ENCODE measurements at regions not wholly inside any gene's neighbourhood (a gene's known extent, or its start where the extent isn't known, plus 50 kb on each side); places are given as distances from the start of the nearest gene placed in this dataset.
A peak's percentile ranks its signal among the peaks of the same experiment; 100 is the strongest.

- H3K79me2 ChIP-seq (ENCODE audit: insufficient read depth, low read length), result no peaks in the 10 kb centered on the region
- no peak overlapping the region for H2AFZ ChIP-seq (ENCODE audit: low read length)
- H3K27me3 ChIP-seq (ENCODE audit: insufficient read depth, low read length), result no peaks in the 10 kb centered on the region
- no peak overlapping the region for H3K27ac ChIP-seq (ENCODE audit: low read depth, low read length)
- H3K4me1 ChIP-seq (ENCODE audit: insufficient read depth, low read length), result no peaks in the 10 kb centered on the region
- no peak overlapping the region for H3K4me3 ChIP-seq (ENCODE audit: insufficient read depth, low read length)
- TF ChIP-seq CTCF (IDR thresholded peaks at IDR 0.05; ENCODE audit: extremely low read depth, low read depth, low read length), result no peak
- no peaks in the 10 kb centered on the region for H3K9me3 ChIP-seq (ENCODE audit: low read depth, low read length)
- H3K4me2 ChIP-seq (ENCODE audit: insufficient read depth, low read length), result no peak overlapping the region
- no peaks in the 10 kb centered on the region for H3K36me3 ChIP-seq (ENCODE audit: insufficient read depth, low read length)
- DNase-seq (ENCODE audit: insufficient read length, low spot score, missing footprints), result no peak
- H4K20me1 ChIP-seq (ENCODE audit: insufficient read depth, low read length), result no peaks in the 10 kb centered on the region
Measured at GRCh38 chr13:32866921-32867320, 149.3 kb upstream of the KL start.

GRCh38 chr13:32877491-32877890 is 138.7 kb upstream of the KL start:
- no peak for DNase-seq (ENCODE audit: insufficient read length, low spot score, missing footprints)

GRCh38 chr13:32878163-32878562 is 138.1 kb upstream of the KL start:
- no peak for DNase-seq (ENCODE audit: insufficient read length, low spot score, missing footprints)
- no peak for TF ChIP-seq CTCF (IDR thresholded peaks at IDR 0.05; ENCODE audit: extremely low read depth, low read depth, low read length)
- H3K4me1 ChIP-seq (ENCODE audit: insufficient read depth, low read length), result peaks cover 12% of the 10 kb centered on the region

More at GRCh38 chr13:32877491-32877890, 138.7 kb upstream of the KL start:
- no peaks in the 10 kb centered on the region for H4K20me1 ChIP-seq (ENCODE audit: insufficient read depth, low read length)
- no peak overlapping the region for H3K4me2 ChIP-seq (ENCODE audit: insufficient read depth, low read length)
- no peaks in the 10 kb centered on the region for H3K36me3 ChIP-seq (ENCODE audit: insufficient read depth, low read length)
- H3K79me2 ChIP-seq (ENCODE audit: insufficient read depth, low read length), result no peaks in the 10 kb centered on the region
- no peak overlapping the region for H3K4me3 ChIP-seq (ENCODE audit: insufficient read depth, low read length)
- no peaks in the 10 kb centered on the region for H3K27me3 ChIP-seq (ENCODE audit: insufficient read depth, low read length)
- no peak overlapping the region for H2AFZ ChIP-seq (ENCODE audit: low read length)
- no peak for TF ChIP-seq CTCF (IDR thresholded peaks at IDR 0.05; ENCODE audit: extremely low read depth, low read depth, low read length)
- H3K4me1 ChIP-seq (ENCODE audit: insufficient read depth, low read length), result peaks cover 12% of the 10 kb centered on the region
- H3K27ac ChIP-seq (ENCODE audit: low read depth, low read length), result no peak overlapping the region
- H3K9me3 ChIP-seq (ENCODE audit: low read depth, low read length), result no peaks in the 10 kb centered on the region

GRCh38 chr13:32880636-32881035 is 135.6 kb upstream of the KL start:
- H3K4me2 ChIP-seq (ENCODE audit: insufficient read depth, low read length), result peak overlapping the region; percentile 25
- H4K20me1 ChIP-seq (ENCODE audit: insufficient read depth, low read length), result no peaks in the 10 kb centered on the region
- H3K4me1 ChIP-seq (ENCODE audit: insufficient read depth, low read length), result peaks cover 12% of the 10 kb centered on the region
- peak overlapping the region; percentile 57 for H2AFZ ChIP-seq (ENCODE audit: low read length)
- no peaks in the 10 kb centered on the region for H3K27me3 ChIP-seq (ENCODE audit: insufficient read depth, low read length)
- no peak overlapping the region for H3K4me3 ChIP-seq (ENCODE audit: insufficient read depth, low read length)
- H3K27ac ChIP-seq (ENCODE audit: low read depth, low read length), result no peak overlapping the region
- no peaks in the 10 kb centered on the region for H3K79me2 ChIP-seq (ENCODE audit: insufficient read depth, low read length)
- no peaks in the 10 kb centered on the region for H3K36me3 ChIP-seq (ENCODE audit: insufficient read depth, low read length)
- no peak for DNase-seq (ENCODE audit: insufficient read length, low spot score, missing footprints)
- H3K9me3 ChIP-seq (ENCODE audit: low read depth, low read length), result no peaks in the 10 kb centered on the region
- no peak for TF ChIP-seq CTCF (IDR thresholded peaks at IDR 0.05; ENCODE audit: extremely low read depth, low read depth, low read length)

More at GRCh38 chr13:32878163-32878562, 138.1 kb upstream of the KL start:
- Histone ChIP-seq H3K36me3 (ENCODE audit: insufficient read depth, low read length) (no peaks in the 10 kb centered on the region), H3K27me3 (ENCODE audit: insufficient read depth, low read length) (no peaks in the 10 kb centered on the region), H2AFZ (ENCODE audit: low read length) (no peak overlapping the region), H3K9me3 (ENCODE audit: low read depth, low read length) (no peaks in the 10 kb centered on the region), H3K27ac (ENCODE audit: low read depth, low read length) (no peak overlapping the region), H3K4me2 (ENCODE audit: insufficient read depth, low read length) (no peak overlapping the region), H3K79me2 (ENCODE audit: insufficient read depth, low read length) (no peaks in the 10 kb centered on the region), H3K4me3 (ENCODE audit: insufficient read depth, low read length) (no peak overlapping the region), H4K20me1 (ENCODE audit: insufficient read depth, low read length) (no peaks in the 10 kb centered on the region)
